Stimulated activated CD4-positive, alpha-beta T cell treated with anti-CD3 and anti-CD28 coated beads, TNF-alpha, amount 100 ng/mL, for 1 hour (primary cell): ENCODE measurements at regions not wholly inside any gene's neighbourhood (a gene's known extent, or its start where the extent isn't known, plus 50 kb on each side); places are given as distances from the start of the nearest gene placed in this dataset.
"Not testable (repeated sequence)": the region's sequence is repeated elsewhere in the genome, so short reads cannot be mapped to it uniquely, and the experiment has no call there.

Experiments used
- DNase-seq, 3 donors: peaks; one replicate each; pipeline ENCODE4 v3.0.0-alpha.2; 2020; ENCODE audit warnings: low read depth in 3 of 3, low spot score in 1 of 3

GRCh38 chr10:84571146-84571545 lies 242.8 kb downstream of the CCSER2 start:
- DNase-seq, result no peak

- DNase-seq, result no peak
Measured at GRCh38 chr10:84574102-84574501, 245.7 kb downstream of the CCSER2 start.

- no peak for DNase-seq
Measured at GRCh38 chr10:84581976-84582375, 253.6 kb downstream of the CCSER2 start.

GRCh38 chr10:84583501-84583900 lies 255.1 kb downstream of the CCSER2 start:
- no peak for DNase-seq

- no peak for DNase-seq
Measured at GRCh38 chr10:84587789-84588188, 259.4 kb downstream of the CCSER2 start.

- no peak for DNase-seq
Measured at GRCh38 chr10:84588426-84588825, 260.0 kb downstream of the CCSER2 start.

- no peak for DNase-seq
Measured at GRCh38 chr10:84588971-84589370, 260.6 kb downstream of the CCSER2 start.

- no peak for DNase-seq
Measured at GRCh38 chr10:84589526-84590205, 261.3 kb downstream of the CCSER2 start.

- DNase-seq, result no peak
Measured at GRCh38 chr10:84590327-84591193, 262.2 kb downstream of the CCSER2 start.

GRCh38 chr10:84593506-84593905 lies 265.1 kb downstream of the CCSER2 start:
- DNase-seq, result no peak

- DNase-seq, result no peak
Measured at GRCh38 chr10:84596585-84596984, 268.2 kb downstream of the CCSER2 start.

- DNase-seq, result no peak
Measured at GRCh38 chr10:84599254-84599653, 270.9 kb downstream of the CCSER2 start.

GRCh38 chr10:84600947-84601346 lies 272.6 kb downstream of the CCSER2 start:
- no peak for DNase-seq

GRCh38 chr10:84602543-84602942 lies 274.2 kb downstream of the CCSER2 start:
- not testable (repeated sequence) for DNase-seq

GRCh38 chr10:84603971-84604370 lies 275.6 kb downstream of the CCSER2 start:
- no peak for DNase-seq

- DNase-seq, result no peak
Measured at GRCh38 chr10:84605802-84606201, 277.4 kb downstream of the CCSER2 start.

GRCh38 chr10:84606428-84606827 lies 278.0 kb downstream of the CCSER2 start:
- DNase-seq, result no peak

- no peak for DNase-seq
Measured at GRCh38 chr10:84607044-84607443, 278.7 kb downstream of the CCSER2 start.

- no peak for DNase-seq
Measured at GRCh38 chr10:84607523-84607922, 279.1 kb downstream of the CCSER2 start.

- no peak for DNase-seq
Measured at GRCh38 chr10:84608126-84608525, 279.7 kb downstream of the CCSER2 start.

GRCh38 chr10:84613336-84614021 lies 285.1 kb downstream of the CCSER2 start:
- DNase-seq, result no peak
